T47D (cell line): ENCODE measurements at regions not wholly inside any gene's neighbourhood (a gene's known extent, or its start where the extent isn't known, plus 50 kb on each side); places are given as distances from the start of the nearest gene placed in this dataset.
A peak's percentile ranks its signal among the peaks of the same experiment; 100 is the strongest.

Experiments
- DNase-seq, 2 experiments: peaks; one replicate each; pipeline versions ENCODE4 v3.0.0 to v3.0.0-alpha.2; 2011 to 2012; ENCODE audit warnings: low read depth in 1 of 2, low spot score in 1 of 2
- JUND ChIP-seq: IDR thresholded peaks from 2 replicates; pipeline ENCODE4 v1.6.1; 2012; ENCODE audit warnings: low read depth
- in situ Hi-C: cut with HindIII; loops from 2 replicates; pipeline ENCODE4 v1.10.0; 2016; ENCODE audit warnings: low sequenced_read_pairs, low pct_unique_long_range_greater_than_20kb

- in situ Hi-C loops, result no loop called here
- TF ChIP-seq JUND, result no peak
Measured at GRCh38 chr13:73623281-73623680, 510.9 kb downstream of the KLF12 start.

DNA sequence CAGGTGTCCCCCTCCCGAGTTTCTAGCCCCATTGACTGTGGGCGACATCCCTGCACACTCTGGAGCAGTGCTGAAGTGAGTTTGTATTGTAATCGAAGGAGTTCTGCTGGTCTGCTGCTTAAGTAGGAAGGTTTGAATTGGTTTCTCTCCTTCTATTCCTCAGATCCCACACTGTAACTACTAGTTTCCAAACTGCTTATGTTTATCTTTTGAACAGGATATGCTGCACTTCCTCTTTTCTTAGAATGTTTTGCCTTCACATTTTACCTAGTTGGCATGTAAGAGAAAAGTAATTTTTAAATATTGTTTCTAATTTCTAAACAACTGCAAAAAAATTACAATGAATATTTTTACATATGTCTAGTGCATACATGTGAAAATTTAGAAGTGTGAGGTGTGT lies 511.8 kb downstream of the KLF12 start:
- no peak for DNase-seq
- TF ChIP-seq JUND, result no peak
- in situ Hi-C loops, result no loop called here

More at GRCh38 chr13:73623281-73623680, 510.9 kb downstream of the KLF12 start:
- no peak for DNase-seq

- in situ Hi-C loops, result no loop called here
- no peak for TF ChIP-seq JUND
- DNase-seq, result peak in 1 of 2 experiments; percentile 15
Measured at GRCh38 chr13:73618275-73618865, 515.8 kb downstream of the KLF12 start.

DNA sequence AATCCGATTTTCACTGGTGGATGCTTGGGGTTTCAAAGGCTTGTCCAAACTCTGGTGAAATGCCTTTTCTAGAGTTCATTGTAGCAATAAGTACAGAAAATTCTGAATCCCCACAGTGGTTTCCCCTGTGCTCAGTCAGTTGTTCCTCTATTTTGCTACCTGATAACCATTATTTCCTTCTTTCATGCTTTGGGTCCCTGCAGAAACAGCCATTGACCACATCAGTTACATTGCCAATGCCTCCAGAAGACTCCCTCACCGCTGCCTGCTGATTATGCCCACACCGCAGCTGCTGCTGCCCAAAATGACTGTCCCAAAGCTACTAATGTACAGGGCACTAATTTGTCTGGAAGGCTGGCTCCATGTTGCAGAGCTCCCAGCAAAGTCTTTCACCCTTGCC lies 517.3 kb downstream of the KLF12 start:
- in situ Hi-C loops, result no loop called here
- TF ChIP-seq JUND, result no peak
- no peak for DNase-seq

DNA sequence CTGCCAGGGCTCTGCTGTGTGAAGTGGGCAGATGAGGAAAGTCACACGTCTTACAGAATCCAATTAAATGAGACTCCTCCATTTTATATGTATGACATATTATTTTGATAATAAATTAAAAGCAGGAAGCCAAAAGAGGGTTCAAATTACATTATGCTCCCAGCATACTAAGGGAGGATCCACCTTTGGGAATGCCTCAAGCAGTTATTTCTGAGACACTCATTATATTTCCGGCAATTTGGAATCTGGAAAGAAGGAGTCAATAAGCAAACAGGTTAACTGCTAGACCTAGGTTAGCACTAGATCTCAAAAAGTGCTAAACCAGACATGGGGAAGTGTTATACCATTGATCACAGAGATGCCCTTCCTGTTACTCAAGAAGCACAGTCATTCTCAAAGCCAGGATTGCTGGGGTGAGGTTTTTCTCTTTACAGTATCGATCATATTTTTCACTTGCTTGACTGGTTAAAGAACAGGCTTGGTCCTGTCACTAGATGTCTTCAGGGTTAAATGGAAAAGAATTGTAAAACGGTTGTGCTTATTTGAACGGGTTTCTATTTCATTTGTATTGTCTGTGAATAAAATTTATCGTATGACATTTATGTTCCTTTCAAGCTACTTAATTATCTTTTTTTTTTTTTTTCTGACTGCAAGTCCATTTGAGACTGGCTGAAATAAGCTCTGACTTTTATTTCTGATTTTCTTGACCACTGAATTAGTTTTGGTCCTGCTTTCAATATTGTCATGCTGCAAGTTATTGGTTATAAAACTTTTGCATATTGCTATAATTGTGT lies 523.2 kb downstream of the KLF12 start:
- DNase-seq, result no peak
- in situ Hi-C loops, result no loop called here
- no peak for TF ChIP-seq JUND

- no peak for DNase-seq
- in situ Hi-C loops, result no loop called here
- no peak for TF ChIP-seq JUND
Measured at GRCh38 chr13:73608711-73609485, 525.3 kb downstream of the KLF12 start.

- no peak for TF ChIP-seq JUND
- in situ Hi-C loops, result no loop called here
- DNase-seq, result peak in 1 of 2 experiments; percentile 20
Measured at GRCh38 chr13:73608157-73608516, 526.1 kb downstream of the KLF12 start.

GRCh38 chr13:73607489-73608156 lies 526.6 kb downstream of the KLF12 start:
- in situ Hi-C loops, result no loop called here
- no peak for DNase-seq
- TF ChIP-seq JUND, result no peak

DNA sequence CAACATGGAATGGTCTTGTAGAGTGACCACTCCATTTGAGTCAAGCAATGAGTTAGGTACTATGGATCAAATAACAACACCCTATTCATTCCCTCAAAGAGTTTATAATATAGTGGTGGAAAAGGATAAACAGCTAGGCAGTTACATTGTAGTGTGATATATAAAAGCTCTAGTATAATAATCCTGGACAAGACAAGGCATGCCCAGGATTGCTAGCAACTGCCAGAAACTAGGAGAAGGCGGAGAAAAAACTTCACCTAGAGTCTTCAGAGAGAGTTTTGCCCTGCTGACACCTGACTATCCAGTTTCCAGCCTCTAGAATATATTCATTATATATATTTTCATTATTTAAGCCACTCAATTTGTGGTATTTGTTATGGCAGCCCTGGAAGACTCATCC lies 530.6 kb downstream of the KLF12 start:
- in situ Hi-C loops, result no loop called here

DNA sequence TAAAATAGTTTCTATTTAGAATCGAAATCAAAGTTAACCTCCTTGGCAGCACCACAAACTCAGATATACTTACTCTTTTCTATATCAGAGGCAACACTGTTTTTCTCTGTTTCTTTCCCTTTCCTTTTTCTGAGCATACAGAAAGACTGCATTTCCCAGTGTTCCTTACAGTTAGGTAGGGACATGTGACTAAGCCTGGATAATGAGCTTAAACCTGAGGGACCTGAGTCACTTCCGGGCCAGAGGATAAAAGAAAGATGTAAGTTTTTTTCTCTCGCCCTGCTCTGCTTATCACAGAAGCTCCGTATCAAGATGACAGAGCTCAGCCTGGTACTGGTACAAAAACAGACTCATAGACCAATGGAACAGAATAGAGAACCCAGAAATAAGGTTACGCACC lies 531.9 kb downstream of the KLF12 start:
- DNase-seq, result no peak
- in situ Hi-C loops, result no loop called here
- TF ChIP-seq JUND, result no peak

More for the DNA sequence above, 530.6 kb downstream of the KLF12 start:
- no peak for DNase-seq
- no peak for TF ChIP-seq JUND

DNA sequence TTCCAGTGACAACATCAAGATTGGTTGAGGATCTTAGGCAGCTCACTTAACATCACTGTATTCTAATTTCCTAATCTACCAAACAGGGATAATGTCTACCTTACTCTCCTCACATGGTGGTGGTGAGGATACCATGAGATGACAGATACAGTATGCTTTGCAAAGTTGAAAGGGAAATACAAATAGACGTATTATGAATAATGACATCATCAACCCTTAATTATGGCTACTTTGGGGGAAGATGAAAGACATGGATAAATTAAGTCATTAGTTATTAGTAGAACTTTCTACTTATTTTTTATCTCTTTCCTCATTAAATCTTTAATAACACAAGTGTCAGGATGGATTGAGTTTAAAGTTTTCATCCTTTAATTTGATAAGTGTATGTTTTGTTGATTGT lies 532.5 kb downstream of the KLF12 start:
- DNase-seq, result no peak
- in situ Hi-C loops, result no loop called here
- TF ChIP-seq JUND, result no peak

DNA sequence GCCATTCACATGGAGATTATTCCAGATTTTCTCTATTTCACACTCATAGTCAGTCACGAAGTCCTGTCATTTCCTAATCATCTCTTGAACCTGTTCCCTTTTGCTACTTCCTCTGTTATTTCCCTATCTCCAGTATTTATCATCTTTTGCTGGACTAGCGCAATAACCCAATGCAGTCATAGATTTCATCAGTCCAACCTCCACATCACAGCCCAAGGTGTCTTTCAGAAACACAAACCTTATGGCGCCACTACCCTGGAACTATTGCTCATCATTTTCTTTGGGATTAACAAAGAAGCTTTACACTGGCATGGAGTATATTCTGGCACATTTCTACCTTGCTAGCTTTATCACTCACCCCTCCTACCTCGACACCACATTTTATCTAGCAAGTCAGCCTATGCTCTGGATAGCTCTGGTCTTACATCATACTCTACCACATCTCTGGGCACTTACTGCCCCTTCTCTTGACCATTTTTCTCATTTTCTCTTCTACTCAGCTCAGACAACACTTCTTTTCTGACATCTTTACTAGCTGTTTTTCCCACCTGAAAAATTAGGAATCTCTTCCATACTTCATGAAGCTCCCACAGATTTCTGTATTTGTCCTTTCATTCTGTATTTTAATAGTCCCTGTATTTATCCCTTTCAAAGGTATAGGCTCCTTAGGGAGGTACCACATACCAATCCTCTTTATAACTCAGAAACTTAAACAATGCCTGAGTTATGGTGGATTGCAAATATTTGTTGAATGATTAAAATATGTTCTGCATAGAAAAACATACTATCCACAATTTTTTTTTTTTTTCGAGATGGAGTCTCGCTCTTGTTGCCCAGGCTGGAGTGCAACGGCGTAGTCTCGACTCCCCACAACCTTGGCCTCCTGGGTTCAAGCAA lies 534.7 kb downstream of the KLF12 start:
- in situ Hi-C loops, result no loop called here
- DNase-seq, result no peak
- no peak for TF ChIP-seq JUND
